ENCODE measurements at regions not wholly inside any gene's neighbourhood (a gene's known extent, or its start where the extent isn't known, plus 50 kb on each side); places are given as distances from the start of the nearest gene placed in this dataset.
"Not testable (repeated sequence)": the region's sequence is repeated elsewhere in the genome, so short reads cannot be mapped to it uniquely, and the experiment has no call there.

DNA sequence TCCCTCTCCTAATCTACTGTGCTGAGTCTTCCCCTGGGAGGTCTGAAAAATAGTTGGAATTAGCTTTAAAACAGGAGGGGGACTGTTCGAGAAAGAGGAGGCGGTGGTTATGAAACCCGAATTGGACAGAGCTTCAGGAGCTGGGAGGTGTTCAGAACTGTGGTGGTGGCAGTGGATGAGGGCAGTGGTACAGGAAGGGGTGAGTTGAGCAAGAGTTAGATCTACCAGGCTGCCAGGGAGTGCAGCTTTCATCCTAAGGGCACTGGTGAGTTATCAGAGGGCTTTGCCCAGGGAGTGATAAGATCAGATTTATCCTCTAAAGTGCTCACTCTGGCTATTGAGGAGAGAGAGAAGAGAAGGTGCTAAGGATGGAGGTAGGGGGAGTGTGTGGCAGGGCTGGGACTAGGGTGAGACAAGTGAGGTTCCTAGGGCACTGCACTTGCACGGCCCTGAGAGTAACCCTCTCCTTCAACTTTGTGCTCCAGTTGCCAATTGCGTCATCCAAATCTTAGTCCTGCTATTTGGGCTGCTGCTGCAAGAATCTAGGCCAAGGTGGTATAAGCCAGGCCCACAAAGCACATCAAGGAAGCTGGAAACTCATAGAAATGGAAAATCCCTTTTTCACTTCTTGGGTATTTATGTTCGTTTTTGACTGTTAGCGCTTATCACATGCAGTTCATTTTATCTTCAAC lies 540.3 kb downstream of the XYLT1 start:
- Histone ChIP-seq H3K27ac (no peak overlapping the region), H3K27me3 (no peaks in the 10 kb centered on the region), H3K36me3 (no peaks in the 10 kb centered on the region), H3K4me3 (no peak overlapping the region), H3K9me3 (peaks cover 0 to 12% (median 0%) of the 10 kb centered on the region in 4 donors), H3K4me1 (no peaks in the 10 kb centered on the region)
- WGBS, 2 donors = 74 to 75% methylated on average over 7 of the region's 7 CpGs
- DNase-seq (ENCODE audit: low spot score in 2 of 2) = no peak
- TF ChIP-seq, protein P1, sequence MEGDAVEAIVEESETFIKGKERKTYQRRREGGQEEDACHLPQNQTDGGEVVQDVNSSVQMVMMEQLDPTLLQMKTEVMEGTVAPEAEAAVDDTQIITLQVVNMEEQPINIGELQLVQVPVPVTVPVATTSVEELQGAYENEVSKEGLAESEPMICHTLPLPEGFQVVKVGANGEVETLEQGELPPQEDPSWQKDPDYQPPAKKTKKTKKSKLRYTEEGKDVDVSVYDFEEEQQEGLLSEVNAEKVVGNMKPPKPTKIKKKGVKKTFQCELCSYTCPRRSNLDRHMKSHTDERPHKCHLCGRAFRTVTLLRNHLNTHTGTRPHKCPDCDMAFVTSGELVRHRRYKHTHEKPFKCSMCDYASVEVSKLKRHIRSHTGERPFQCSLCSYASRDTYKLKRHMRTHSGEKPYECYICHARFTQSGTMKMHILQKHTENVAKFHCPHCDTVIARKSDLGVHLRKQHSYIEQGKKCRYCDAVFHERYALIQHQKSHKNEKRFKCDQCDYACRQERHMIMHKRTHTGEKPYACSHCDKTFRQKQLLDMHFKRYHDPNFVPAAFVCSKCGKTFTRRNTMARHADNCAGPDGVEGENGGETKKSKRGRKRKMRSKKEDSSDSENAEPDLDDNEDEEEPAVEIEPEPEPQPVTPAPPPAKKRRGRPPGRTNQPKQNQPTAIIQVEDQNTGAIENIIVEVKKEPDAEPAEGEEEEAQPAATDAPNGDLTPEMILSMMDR (IDR thresholded peaks at IDR 0.05) = no peak

DNA sequence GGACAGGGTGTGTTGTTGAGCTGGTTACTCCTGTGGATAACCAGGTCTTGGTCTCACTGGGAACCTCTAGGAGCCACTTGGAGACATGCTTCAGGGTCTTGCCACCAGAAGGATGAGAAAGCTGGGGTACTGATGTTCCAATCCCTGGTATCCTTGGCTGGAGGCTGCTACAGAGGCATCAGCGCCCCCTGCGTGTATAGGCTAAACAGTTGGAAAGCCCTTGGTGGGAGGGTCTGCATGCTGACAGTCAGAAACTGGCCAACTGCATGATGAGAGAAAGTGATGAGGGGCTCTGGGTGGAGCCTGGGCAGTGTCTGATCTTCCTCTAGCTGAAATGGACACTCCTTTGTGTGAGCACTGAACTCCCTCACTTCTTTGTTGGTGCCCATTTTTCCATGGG lies 536.9 kb downstream of the XYLT1 start:
- Histone ChIP-seq H3K4me1 (no peaks in the 10 kb centered on the region), H3K36me3 (no peaks in the 10 kb centered on the region), H3K27ac (no peak overlapping the region), H3K27me3 (no peaks in the 10 kb centered on the region), H3K9me3 (no peaks in the 10 kb centered on the region), H3K4me3 (no peak overlapping the region)
- TF ChIP-seq, protein P1 (IDR thresholded peaks at IDR 0.05) = no peak
- no peak for TF ChIP-seq EP300 (IDR thresholded peaks at IDR 0.05)
- TF ChIP-seq POLR2A (IDR thresholded peaks at IDR 0.05) = no peak
- no peak for DNase-seq (ENCODE audit: low spot score in 2 of 2)
- 71 to 88% methylated on average over 2 of the region's 2 CpGs for WGBS, 2 donors

DNA sequence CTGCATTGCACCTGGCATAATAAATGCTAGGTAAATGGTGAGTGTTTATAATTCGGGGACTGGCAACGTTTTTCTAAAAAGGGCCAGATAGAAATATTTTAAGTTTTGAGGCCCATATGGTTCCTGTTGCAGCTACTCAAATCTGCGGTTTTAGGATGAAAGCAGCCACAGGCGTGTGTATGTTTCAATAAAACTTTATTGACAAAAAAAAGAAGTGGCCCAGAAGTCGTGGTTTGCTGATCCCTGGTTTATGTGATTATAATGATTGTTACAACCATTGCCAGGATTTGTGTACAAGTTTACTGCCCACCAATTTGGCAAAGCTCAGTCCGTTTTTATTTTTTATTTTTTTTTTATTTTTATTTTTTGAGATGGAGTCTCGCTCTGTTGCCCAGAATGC lies 536.1 kb downstream of the XYLT1 start:
- DNase-seq (ENCODE audit: low spot score in 2 of 2) = no peak
- TF ChIP-seq POLR2A (IDR thresholded peaks at IDR 0.05) (no peak), EP300 (IDR thresholded peaks at IDR 0.05) (no peak)
- TF ChIP-seq, protein P1 (IDR thresholded peaks at IDR 0.05) = no peak
- no peaks in the 10 kb centered on the region for H3K4me1 ChIP-seq
- no peaks in the 10 kb centered on the region for H3K9me3 ChIP-seq
- H3K4me3 ChIP-seq = no peak overlapping the region
- H3K27ac ChIP-seq = no peak overlapping the region
- H3K27me3 ChIP-seq = no peaks in the 10 kb centered on the region
- WGBS, 2 donors = 91 to 92% methylated on average over 7 of the region's 7 CpGs
- H3K36me3 ChIP-seq = no peaks in the 10 kb centered on the region

DNA sequence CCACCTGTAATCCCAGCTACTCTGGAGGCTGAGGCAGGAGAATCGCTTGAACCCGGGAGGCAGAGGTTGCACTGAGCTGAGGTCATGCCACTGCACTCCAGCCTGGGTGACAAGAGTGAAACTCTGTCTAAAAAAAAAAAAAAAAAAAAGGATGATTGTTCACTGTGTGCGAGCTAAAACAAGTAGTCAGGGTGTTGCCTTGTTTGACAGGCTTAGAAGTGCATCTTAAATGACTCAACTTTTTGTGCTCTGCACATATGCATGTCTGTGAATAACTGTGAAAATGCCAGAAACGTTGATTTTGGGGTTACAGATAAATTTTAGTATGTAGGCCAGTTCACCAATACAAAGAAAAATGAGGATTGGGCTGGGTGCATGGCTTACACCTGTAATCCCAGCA lies 534.9 kb downstream of the XYLT1 start:
- not testable (repeated sequence) for H3K27ac ChIP-seq; H3K4me3 ChIP-seq; DNase-seq (ENCODE audit: low spot score in 2 of 2); H3K36me3 ChIP-seq; H3K9me3 ChIP-seq; H3K27me3 ChIP-seq; H3K4me1 ChIP-seq
- WGBS, 2 donors = 70 to 77% methylated on average over 4 of the region's 4 CpGs

DNA sequence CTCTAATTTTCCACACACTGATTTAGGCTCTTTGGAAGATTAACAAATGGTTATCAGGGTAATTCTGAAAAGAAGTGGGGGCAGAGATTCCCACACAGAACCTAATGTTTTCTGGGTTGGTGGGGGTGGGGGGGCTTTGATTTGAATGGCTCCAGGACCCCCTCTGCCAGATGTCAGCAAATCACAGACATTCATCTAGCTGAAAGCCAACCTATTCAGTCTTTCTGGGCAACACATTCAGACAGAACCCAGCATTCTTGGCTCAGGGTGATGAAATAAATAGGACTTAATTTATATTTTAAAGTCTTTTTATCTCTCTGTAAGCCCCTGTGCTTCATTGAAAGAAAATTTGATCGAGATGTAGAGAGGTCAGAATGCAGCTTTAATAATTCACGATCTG lies 533.2 kb downstream of the XYLT1 start:
- no peaks in the 10 kb centered on the region for H3K36me3 ChIP-seq
- no peaks in the 10 kb centered on the region for H3K4me1 ChIP-seq
- H3K27me3 ChIP-seq = no peaks in the 10 kb centered on the region
- DNase-seq (ENCODE audit: low spot score in 2 of 2) = no peak
- H3K27ac ChIP-seq = no peak overlapping the region
- 35 to 48% methylated on average over 2 of the region's 2 CpGs for WGBS, 2 donors
- no peaks in the 10 kb centered on the region for H3K9me3 ChIP-seq
- no peak overlapping the region for H3K4me3 ChIP-seq
- TF ChIP-seq EP300 (IDR thresholded peaks at IDR 0.05) (no peak), POLR2A (IDR thresholded peaks at IDR 0.05) (no peak)
- TF ChIP-seq, protein P1 (IDR thresholded peaks at IDR 0.05) = no peak

DNA sequence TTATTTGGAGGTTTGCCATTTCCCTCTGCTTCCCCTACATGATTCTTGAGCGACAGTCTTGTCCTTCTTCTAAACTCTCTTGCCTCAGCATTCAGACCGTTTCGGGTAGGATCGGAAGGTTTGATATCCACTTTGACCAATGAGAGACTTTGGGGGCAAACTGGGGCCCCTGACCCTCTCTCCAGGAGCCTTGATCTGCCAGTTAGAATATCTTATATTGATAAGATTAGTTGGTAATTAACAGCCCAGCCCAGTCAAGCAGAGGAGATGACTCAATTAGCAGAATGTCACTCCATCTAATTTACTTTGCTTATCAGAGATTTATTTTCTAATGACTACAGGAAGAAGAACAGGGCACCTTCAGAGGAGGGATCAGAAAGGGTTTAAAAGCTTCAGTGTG lies 532.8 kb downstream of the XYLT1 start:
- Histone ChIP-seq H3K9me3 (no peaks in the 10 kb centered on the region), H3K27ac (no peak overlapping the region), H3K36me3 (no peaks in the 10 kb centered on the region), H3K4me3 (no peak overlapping the region), H3K4me1 (no peaks in the 10 kb centered on the region), H3K27me3 (no peaks in the 10 kb centered on the region)
- TF ChIP-seq EP300 (IDR thresholded peaks at IDR 0.05) (no peak), POLR2A (IDR thresholded peaks at IDR 0.05) (no peak)
- TF ChIP-seq, protein P1 (IDR thresholded peaks at IDR 0.05) = no peak
- DNase-seq (ENCODE audit: low spot score in 2 of 2) = no peak
- 40 to 50% methylated on average over 4 of the region's 4 CpGs for WGBS, 2 donors
